Peyer's patch (tissue), 4 donors: ENCODE measurements at regions not wholly inside any gene's neighbourhood (a gene's known extent, or its start where the extent isn't known, plus 50 kb on each side); places are given as distances from the start of the nearest gene placed in this dataset.

ENCODE experiments used
- POLR2A ChIP-seq, 2 donors: fragments of 450-650 bp; IDR thresholded peaks; one replicate each; pipeline ENCODE4 v1.5.1; 2017; ENCODE audit warnings: antibody characterized with exemption in 2 of 2, mild to moderate bottlenecking in 2 of 2, moderate library complexity in 2 of 2
- TF ChIP-seq, protein P1 (sequence below), 6 experiments: fragments of 450-650 bp in 4 of 6; fragments of 200-600 bp in 2 of 6; sonication (generic) in 1 of 6; IDR thresholded peaks; one replicate each; pipeline ENCODE4 v1.5.1; 2017 to 2019; ENCODE audit warnings: antibody characterized with exemption in 6 of 6, mild to moderate bottlenecking in 3 of 6, moderate library complexity in 1 of 6

DNA sequence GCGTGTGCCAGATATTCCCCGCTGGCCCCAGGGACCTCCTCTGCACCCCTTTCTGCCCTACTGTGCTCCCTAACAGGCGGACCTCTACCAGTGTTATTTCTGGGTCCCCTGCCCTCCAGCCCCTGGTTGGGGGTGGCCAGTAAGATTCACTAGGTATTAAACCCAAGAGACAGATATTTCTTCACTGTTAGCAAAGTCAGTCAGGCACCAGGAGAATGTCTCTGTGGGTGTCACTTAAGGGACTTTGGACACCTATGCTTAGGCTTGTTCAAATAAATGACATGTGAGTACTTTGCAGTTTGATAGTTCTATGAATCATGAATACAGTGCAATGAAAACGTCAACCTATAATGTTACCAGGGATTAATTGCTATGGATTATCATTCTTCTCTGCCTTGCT is 234.3 kb upstream of the IGFBP3 start:
- TF ChIP-seq, protein P1, sequence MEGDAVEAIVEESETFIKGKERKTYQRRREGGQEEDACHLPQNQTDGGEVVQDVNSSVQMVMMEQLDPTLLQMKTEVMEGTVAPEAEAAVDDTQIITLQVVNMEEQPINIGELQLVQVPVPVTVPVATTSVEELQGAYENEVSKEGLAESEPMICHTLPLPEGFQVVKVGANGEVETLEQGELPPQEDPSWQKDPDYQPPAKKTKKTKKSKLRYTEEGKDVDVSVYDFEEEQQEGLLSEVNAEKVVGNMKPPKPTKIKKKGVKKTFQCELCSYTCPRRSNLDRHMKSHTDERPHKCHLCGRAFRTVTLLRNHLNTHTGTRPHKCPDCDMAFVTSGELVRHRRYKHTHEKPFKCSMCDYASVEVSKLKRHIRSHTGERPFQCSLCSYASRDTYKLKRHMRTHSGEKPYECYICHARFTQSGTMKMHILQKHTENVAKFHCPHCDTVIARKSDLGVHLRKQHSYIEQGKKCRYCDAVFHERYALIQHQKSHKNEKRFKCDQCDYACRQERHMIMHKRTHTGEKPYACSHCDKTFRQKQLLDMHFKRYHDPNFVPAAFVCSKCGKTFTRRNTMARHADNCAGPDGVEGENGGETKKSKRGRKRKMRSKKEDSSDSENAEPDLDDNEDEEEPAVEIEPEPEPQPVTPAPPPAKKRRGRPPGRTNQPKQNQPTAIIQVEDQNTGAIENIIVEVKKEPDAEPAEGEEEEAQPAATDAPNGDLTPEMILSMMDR (IDR thresholded peaks at IDR 0.05), result no peak
- TF ChIP-seq POLR2A (IDR thresholded peaks at IDR 0.05), result no peak
